ENCODE measurements at regions not wholly inside any gene's neighbourhood (a gene's known extent, or its start where the extent isn't known, plus 50 kb on each side); places are given as distances from the start of the nearest gene placed in this dataset.

GRCh38 chr1:239058190-239058589, 328.2 kb upstream of the CHRM3 start:
- TF ChIP-seq POLR2A (IDR thresholded peaks at IDR 0.05; ENCODE audit: low read depth, low read length) (no peak), SPI1 (IDR thresholded peaks at IDR 0.05; ENCODE audit: low read depth, low read length) (no peak), POLR2AphosphoS5 (IDR thresholded peaks at IDR 0.05; ENCODE audit: low read depth, low read length) (no peak)

Measured in GM12891 (cell line).